RPMI8226 (cell line): ENCODE measurements at regions not wholly inside any gene's neighbourhood (a gene's known extent, or its start where the extent isn't known, plus 50 kb on each side); places are given as distances from the start of the nearest gene placed in this dataset.
A peak's percentile ranks its signal among the peaks of the same experiment; 100 is the strongest.
"Not testable (repeated sequence)": the region's sequence is repeated elsewhere in the genome, so short reads cannot be mapped to it uniquely, and the experiment has no call there.

Experiments used
- DNase-seq: peaks from one replicate; pipeline ENCODE4 v3.0.0-alpha.2; 2015

GRCh38 chr17:74126179-74126900, 77.1 kb upstream of the RPL38 start:
- peak; percentile 27 for DNase-seq

GRCh38 chr17:74126959-74127358, 76.5 kb upstream of the RPL38 start:
- no peak for DNase-seq

GRCh38 chr17:74128456-74129211, 74.8 kb upstream of the RPL38 start:
- no peak for DNase-seq

GRCh38 chr17:74129800-74130199, 73.7 kb upstream of the RPL38 start:
- not testable (repeated sequence) for DNase-seq

- DNase-seq: no peak
Observed at GRCh38 chr17:74130276-74130675, 73.2 kb upstream of the RPL38 start.

- DNase-seq: no peak
Observed at GRCh38 chr17:74130841-74131240, 72.6 kb upstream of the RPL38 start.

GRCh38 chr17:74132354-74132753, 71.1 kb upstream of the RPL38 start:
- no peak for DNase-seq

- DNase-seq: no peak
Observed at GRCh38 chr17:74133740-74134139, 69.7 kb upstream of the RPL38 start.

- not testable (repeated sequence) for DNase-seq
Observed at GRCh38 chr17:74134234-74134633, 69.2 kb upstream of the RPL38 start.

GRCh38 chr17:74134991-74135390, 68.5 kb upstream of the RPL38 start:
- DNase-seq: no peak

GRCh38 chr17:74135391-74136167, 67.9 kb upstream of the RPL38 start:
- DNase-seq: no peak

- no peak for DNase-seq
Observed at GRCh38 chr17:74137416-74137815, 66.1 kb upstream of the RPL38 start.

- DNase-seq: no peak
Observed at GRCh38 chr17:74139120-74139519, 64.4 kb upstream of the RPL38 start.

- DNase-seq: no peak
Observed at GRCh38 chr17:74140282-74140681, 63.2 kb upstream of the RPL38 start.

GRCh38 chr17:74141612-74142011, 61.9 kb upstream of the RPL38 start:
- DNase-seq: no peak

GRCh38 chr17:74143318-74143717, 60.2 kb upstream of the RPL38 start:
- not testable (repeated sequence) for DNase-seq

- DNase-seq: no peak
Observed at GRCh38 chr17:74145756-74146155, 57.7 kb upstream of the RPL38 start.

GRCh38 chr17:74146196-74146595, 57.3 kb upstream of the RPL38 start:
- no peak for DNase-seq

- no peak for DNase-seq
Observed at GRCh38 chr17:74147056-74147835, 56.2 kb upstream of the RPL38 start.

GRCh38 chr17:74147966-74148365, 55.5 kb upstream of the RPL38 start:
- DNase-seq: no peak

- no peak for DNase-seq
Observed at GRCh38 chr17:74148446-74148845, 55.0 kb upstream of the RPL38 start.

- no peak for DNase-seq
Observed at GRCh38 chr17:74148901-74149596, 54.4 kb upstream of the RPL38 start.
